ENCODE measurements at regions not wholly inside any gene's neighbourhood (a gene's known extent, or its start where the extent isn't known, plus 50 kb on each side); places are given as distances from the start of the nearest gene placed in this dataset.

GRCh38 chr1:8179132-8179793 is 138.7 kb upstream of the SLC45A1 start (continued):
- no peak for TF ChIP-seq USF2 (IDR thresholded peaks at IDR 0.05; ENCODE audit: low read length)
- TF ChIP-seq POLR2A (IDR thresholded peaks at IDR 0.05; ENCODE audit: control extremely low read depth in 1 of 2, low read depth in 2 of 2, low read length in 2 of 2): no peak
- TF ChIP-seq CEBPB (IDR thresholded peaks at IDR 0.05; ENCODE audit: low read depth, low read length): no peak
- no peak for TF ChIP-seq ATF2 (IDR thresholded peaks at IDR 0.05; ENCODE audit: low read length)
- TF ChIP-seq CBX8 (IDR thresholded peaks at IDR 0.05; ENCODE audit: borderline replicate concordance, low read depth, low read length): no peak
- TF ChIP-seq TEAD4 (IDR thresholded peaks at IDR 0.05; ENCODE audit: low read depth, low read length): no peak
- TF ChIP-seq SAP30 (IDR thresholded peaks at IDR 0.05; ENCODE audit: insufficient read depth, insufficient replicate concordance, low read length): no peak
- no peak for TF ChIP-seq SP1 (IDR thresholded peaks at IDR 0.05; ENCODE audit: low read depth, low read length)
- TF ChIP-seq NANOG (IDR thresholded peaks at IDR 0.05; ENCODE audit: insufficient read depth, low read depth, low read length, poor library complexity, severe bottlenecking): no peak
- TF ChIP-seq CHD2 (IDR thresholded peaks at IDR 0.05; ENCODE audit: low read length): no peak

All from H1 (cell line).